K562 (cell line): ENCODE measurements at regions not wholly inside any gene's neighbourhood (a gene's known extent, or its start where the extent isn't known, plus 50 kb on each side); places are given as distances from the start of the nearest gene placed in this dataset.

Experiments used
- ATAC-seq: fragments of 200-7000 bp; cut with Tn5 transposase; 3 replicates; pipeline ENCODE4 v1.9.1; 2020; ENCODE audit warnings: moderate library complexity
- BruUV-seq: library from RNA; stranded (reverse); fragments of 400-500 nt; replicated peaks from 2 replicates; lab custom pipeline; 2021; lab: Mats Ljungman, UMichigan
- CTCF ChIA-PET: fragments of 300-600 bp; formaldehyde crosslinking; extraction: SDS; loops from one replicate; lab custom pipeline; 2021; ENCODE audit warnings: low intra/inter-chr PET ratio; lab: Yijun Ruan, JAX
- POLR2A ChIA-PET: fragments of 300-600, 350-650 bp; sonication (Branson Sonifier 250); formaldehyde crosslinking; extraction: SDS; loops from one replicate; lab custom pipeline; 2021; ENCODE audit warnings: antibody characterized with exemption, inconsistent platforms; lab: Yijun Ruan, JAX
- DNase-seq, 4 experiments: peaks; one replicate each; pipeline versions ENCODE4 v3.0.0 to v3.0.0-alpha.2; 2011 to 2018; ENCODE audit warnings: low spot score in 3 of 4, mixed read lengths in 3 of 4; ENCODE audit errors: extremely low read depth in 1 of 4
- FAIRE-seq: peaks from 2 replicates; lab custom pipeline; 2011; peaks lifted over from hg19 to GRCh38; lab: Jason Lieb, UNC
- H2AFZ ChIP-seq: 2 replicates; pipeline ENCODE4 v1.6.0; 2011; ENCODE audit warnings: low read depth, low read length, control low read depth, inconsistent platforms
- H3K27ac ChIP-seq: fragments of 200-600 bp; 3 replicates; pipeline ENCODE4 v1.8.0; 2011; ENCODE audit warnings: low read depth, mild to moderate bottlenecking, control low read depth, inconsistent platforms, low read length, moderate library complexity, mixed read lengths; ENCODE audit errors: extremely low read depth
- H3K27me3 ChIP-seq, 2 experiments: fragments of 300-600 bp in 1 of 2; 2 replicates in 1 of 2; 3 replicates in 1 of 2; pipeline versions ENCODE4 v1.6.0 to v1.8.0; 2011; ENCODE audit warnings: inconsistent platforms in 2 of 2, low read length in 2 of 2, mild to moderate bottlenecking in 1 of 2, mixed read lengths in 1 of 2, moderate library complexity in 1 of 2; ENCODE audit not compliant: control insufficient read depth in 2 of 2, insufficient read depth in 2 of 2
- H3K36me3 ChIP-seq: fragments of 300-600 bp; 3 replicates; pipeline ENCODE4 v1.8.0; 2011; ENCODE audit warnings: mild to moderate bottlenecking, low read length, inconsistent platforms; ENCODE audit not compliant: control insufficient read depth, insufficient read depth
- H3K4me1 ChIP-seq, 2 experiments: fragments of 200-600 bp in 1 of 2; replicated peaks in 1 of 2; 2 replicates in 1 of 2; 3 replicates in 1 of 2; pipeline versions ENCODE4 v1.5.1 to v1.8.0; 2011; ENCODE audit warnings: inconsistent platforms in 2 of 2, low read length in 2 of 2, mild to moderate bottlenecking in 1 of 2, mixed read lengths in 1 of 2, moderate library complexity in 1 of 2; ENCODE audit not compliant: control insufficient read depth in 2 of 2, insufficient read depth in 2 of 2
- H3K4me2 ChIP-seq: 2 replicates; pipeline ENCODE4 v1.6.1; 2011; ENCODE audit warnings: low read length, control low read depth, inconsistent platforms, mixed read lengths; ENCODE audit not compliant: insufficient read depth
- H3K4me3 ChIP-seq: fragments of 200-600 bp; sonication (generic), shearing (Covaris generic); 2 replicates; pipeline ENCODE4 v1.5.1; 2016; ENCODE audit warnings: control low read depth, inconsistent platforms
- H3K79me2 ChIP-seq: fragments of 200-600 bp; 3 replicates; pipeline ENCODE4 v1.8.0; 2011; ENCODE audit warnings: low read length, inconsistent platforms; ENCODE audit not compliant: control insufficient read depth, insufficient read depth
- H3K9ac ChIP-seq, 2 experiments: 2 replicates each; pipeline versions ENCODE4 v1.6.0 to v1.6.1; 2011; ENCODE audit warnings: low read depth in 2 of 2, low read length in 2 of 2, control low read depth in 1 of 2, inconsistent platforms in 1 of 2, mild to moderate bottlenecking in 1 of 2, mixed read lengths in 1 of 2; ENCODE audit not compliant: insufficient read depth in 1 of 2
- H3K9me1 ChIP-seq: one replicate; pipeline ENCODE4 v1.6.0; 2011; ENCODE audit warnings: inconsistent platforms, mild to moderate bottlenecking, low read length, moderate library complexity; ENCODE audit not compliant: control insufficient read depth, insufficient read depth
- H3K9me3 ChIP-seq: replicated peaks from 2 replicates; pipeline ENCODE4 v1.5.1; 2011; ENCODE audit warnings: low read depth, low read length, inconsistent platforms; ENCODE audit not compliant: control insufficient read depth, insufficient read depth
- H4K20me1 ChIP-seq: replicated peaks from 2 replicates; pipeline ENCODE4 v1.6.1; 2011; ENCODE audit warnings: low read length, inconsistent platforms, mixed read lengths; ENCODE audit not compliant: control insufficient read depth, insufficient read depth
- COPS2 ChIP-seq: fragments of 450-650 bp; conservative IDR thresholded peaks from 2 replicates; pipeline ENCODE4 v1.6.1; 2016; ENCODE audit warnings: mild to moderate bottlenecking, moderate library complexity
- CTBP1 ChIP-seq: fragments of 450-650 bp; IDR thresholded peaks from 2 replicates; pipeline ENCODE4 v1.6.1; 2016; ENCODE audit warnings: borderline replicate concordance
- DACH1 ChIP-seq: fragments of 450-650 bp; IDR thresholded peaks from 2 replicates; pipeline ENCODE4 v1.6.1; 2018; ENCODE audit not compliant: partially characterized antibody
- FOXJ3 ChIP-seq: sonication (generic); formaldehyde crosslinking; IDR thresholded peaks from 2 replicates; pipeline ENCODE4 v1.4.0; 2020; ENCODE audit warnings: mild to moderate bottlenecking, missing genetic modification reagents
- GABPB2 ChIP-seq: fragments of 250-450 bp; sonication (Bioruptor Pico); conservative IDR thresholded peaks from 2 replicates; pipeline ENCODE4 v1.5.1; 2021; ENCODE audit warnings: mild to moderate bottlenecking
- NRF1 ChIP-seq, 2 experiments: fragments of 450-650 bp; IDR thresholded peaks in 1 of 2; conservative IDR thresholded peaks in 1 of 2; 2 replicates each; pipeline ENCODE4 v1.6.1; 2014; ENCODE audit warnings: mild to moderate bottlenecking in 2 of 2
- POLR2H ChIP-seq: IDR thresholded peaks from 2 replicates; pipeline ENCODE4 v1.6.1; 2016; ENCODE audit warnings: missing genetic modification characterization, low read depth, mild to moderate bottlenecking, control low read depth, missing compliant biosample characterization, moderate library complexity
- RB1 ChIP-seq: fragments of 450-650 bp; IDR thresholded peaks from 2 replicates; pipeline ENCODE4 v1.6.1; 2017; ENCODE audit warnings: low read depth, mild to moderate bottlenecking
- RCOR1 ChIP-seq, 2 experiments: IDR thresholded peaks; 2 replicates each; pipeline ENCODE4 v1.6.1; 2012; ENCODE audit warnings: low read depth in 2 of 2, low read length in 2 of 2, borderline replicate concordance in 1 of 2, improper control_type of control experiment in 1 of 2
- RHOXF2B ChIP-seq: fragments of 250-450 bp; sonication (Bioruptor Pico); conservative IDR thresholded peaks from 2 replicates; pipeline ENCODE4 v1.5.1; 2021
- SMAD2 ChIP-seq: fragments of 150-350 bp; IDR thresholded peaks from 2 replicates; pipeline ENCODE4 v1.6.1; 2014; ENCODE audit warnings: low read depth, mild to moderate bottlenecking, low read length
- SMARCA4 ChIP-seq: fragments of 450-650 bp; IDR thresholded peaks from 2 replicates; pipeline ENCODE4 v1.6.1; 2016
- ZNF311 ChIP-seq: fragments of 250-450 bp; sonication (Bioruptor Pico); IDR thresholded peaks from 2 replicates; pipeline ENCODE4 v1.4.0; 2020; ENCODE audit warnings: mild to moderate bottlenecking, moderate library complexity
- ZNF644 ChIP-seq: fragments of 200-800 bp; sonication (Bioruptor generic); IDR thresholded peaks from 2 replicates; pipeline ENCODE4 v1.6.1; 2016; ENCODE audit warnings: low read depth, missing genetic modification characterization, missing compliant biosample characterization
- WGBS: fragments of 100-300 bp; shearing (Covaris generic); methylation state at CpG from one replicate; pipeline ENCODE4 v1.1.6; 2016; ENCODE audit warnings: low coverage, mixed read lengths; ENCODE audit not compliant: insufficient coverage; ENCODE audit errors: missing lambda C conversion rate; 5-methylcytosine and 5-hydroxymethylcytosine counted together
- in situ Hi-C: fragments of 300-500 bp; cut with MboI; formaldehyde crosslinking; loops from 4 replicates; pipeline ENCODE4 v1.15.0; 2018; ENCODE audit warnings: inconsistent platforms, mixed read lengths
- intact Hi-C: fragments of 100-400 bp; cut with micrococcal nuclease; formaldehyde crosslinking; loops from 2 replicates; pipeline ENCODE4 v1.14.2; 2022
- TF ChIP-seq, protein P1 (sequence below): fragments of 450-650 bp; IDR thresholded peaks from 2 replicates; pipeline ENCODE4 v1.6.1; 2016; ENCODE audit warnings: antibody characterized with exemption

DNA sequence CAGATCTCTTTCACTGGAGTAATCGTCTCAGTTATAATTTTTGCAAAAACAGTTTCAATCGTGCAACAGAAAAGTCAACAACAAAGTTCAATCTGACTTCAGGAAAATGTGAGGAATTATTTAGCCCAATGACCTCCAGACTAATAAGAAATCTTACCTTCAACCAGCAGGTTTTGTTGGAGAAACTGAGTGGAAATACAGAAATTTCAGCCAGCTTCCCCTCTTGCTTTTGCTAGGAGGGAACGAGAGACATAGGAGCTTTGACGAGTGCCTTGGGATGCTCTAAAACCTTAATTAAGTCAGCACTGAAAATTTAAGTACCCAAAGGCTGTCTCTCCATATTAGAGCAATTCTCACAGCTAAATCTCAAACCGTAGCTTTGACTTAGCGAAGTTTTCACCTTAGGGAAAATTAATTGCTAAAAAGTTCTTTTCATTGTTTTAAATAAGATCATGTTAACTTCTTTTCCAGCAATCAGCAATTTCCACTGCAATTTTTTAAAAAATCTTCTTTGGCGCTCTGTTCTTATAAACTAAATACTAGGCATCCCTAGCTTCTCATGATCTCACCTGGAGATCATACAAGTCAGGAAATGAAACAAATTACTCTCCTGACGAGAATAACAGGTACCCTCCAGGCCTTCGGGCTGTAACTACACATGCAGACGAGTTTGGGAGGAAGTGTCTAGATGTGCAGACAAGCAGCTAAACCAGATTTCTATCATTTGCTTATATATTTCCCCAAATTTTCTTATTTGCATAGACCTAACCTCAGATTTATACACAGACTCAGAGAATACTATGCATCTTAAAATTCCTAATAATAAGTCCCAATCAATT is 250.2 kb downstream of the FAM43A start:
- in situ Hi-C loops = no loop called here
- FAIRE-seq (no peak), DNase-seq (no peak)
- Histone ChIP-seq H3K4me3 (no peak overlapping the region), H3K4me2 (no peak overlapping the region), H2AFZ (no peak overlapping the region), H3K27me3 (peaks cover 21 to 52% of the 10 kb centered on the region in 2 experiments), H3K27ac (no peak overlapping the region), H3K36me3 (no peaks in the 10 kb centered on the region), H3K9ac (no peak overlapping the region)
- CTCF ChIA-PET = no interaction called here
- TF ChIP-seq RHOXF2B (CRISPR knock-in tag) (no peak), POLR2H (tag) (no peak), ZNF644 (tag) (no peak), GABPB2 (no peak), CTBP1 (no peak), RB1 (no peak), COPS2 (no peak), SMARCA4 (no peak), NRF1 (conservative IDR thresholded peaks at IDR 0.05 in 1 of 2, IDR thresholded peaks at IDR 0.05 in 1 of 2) (no peak), SMAD2 (no peak), ZNF311 (no peak), FOXJ3 (CRISPR knock-in tag) (no peak), DACH1 (no peak), RCOR1 (IDR thresholded peaks at IDR 0.05; ENCODE audit: borderline replicate concordance in 1 of 2, low read depth in 2 of 2, low read length in 2 of 2) (no peak)
- TF ChIP-seq, protein P1, sequence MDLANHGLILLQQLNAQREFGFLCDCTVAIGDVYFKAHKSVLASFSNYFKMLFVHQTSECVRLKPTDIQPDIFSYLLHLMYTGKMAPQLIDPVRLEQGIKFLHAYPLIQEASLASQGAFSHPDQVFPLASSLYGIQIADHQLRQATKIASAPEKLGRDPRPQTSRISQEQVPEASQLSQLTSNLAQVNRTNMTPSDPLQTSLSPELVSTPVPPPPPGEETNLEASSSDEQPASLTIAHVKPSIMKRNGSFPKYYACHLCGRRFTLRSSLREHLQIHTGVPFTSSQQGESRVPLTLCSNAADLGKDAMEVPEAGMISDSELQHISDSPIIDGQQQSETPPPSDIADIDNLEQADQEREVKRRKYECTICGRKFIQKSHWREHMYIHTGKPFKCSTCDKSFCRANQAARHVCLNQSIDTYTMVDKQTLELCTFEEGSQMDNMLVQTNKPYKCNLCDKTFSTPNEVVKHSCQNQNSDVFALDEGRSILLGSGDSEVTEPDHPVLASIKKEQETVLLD = no peak
- TF ChIP-seq, all 486 proteins: peak for 0
- Histone ChIP-seq H4K20me1 (no peaks in the 10 kb centered on the region; the same call in 1 of the 2 replicates), H3K4me1 (no peaks in the 10 kb centered on the region), H3K9me3 (no peaks in the 10 kb centered on the region), H3K79me2 (no peaks in the 10 kb centered on the region), H3K9me1 (no peaks in the 10 kb centered on the region)
- POLR2A ChIA-PET = interaction anchor here (0.7 kb wide), 1 partner anchor 264 kb away, joined by 3 read pairs; the partner anchor contains the start of gene LSG1
- intact Hi-C loops = no loop called here
- 2% methylated on average over 10 of the region's 10 CpGs for WGBS
- ATAC-seq = no peak
- no TSS peak for BruUV-seq
